ENCODE measurements at regions not wholly inside any gene's neighbourhood (a gene's known extent, or its start where the extent isn't known, plus 50 kb on each side); places are given as distances from the start of the nearest gene placed in this dataset.

GRCh38 chr17:77694391-77695363 lies 263.8 kb upstream of the TNRC6C start:
- no peak for DNase-seq (ENCODE audit: low read depth)
- no peak for TF ChIP-seq CTCF (conservative IDR thresholded peaks at IDR 0.05; ENCODE audit: low read depth, low read length)
- H3K4me3 ChIP-seq (ENCODE audit: low read depth, low read length) = no peak overlapping the region

GRCh38 chr17:77695386-77695785 lies 263.1 kb upstream of the TNRC6C start:
- DNase-seq (ENCODE audit: low read depth) = no peak
- no peak for TF ChIP-seq CTCF (conservative IDR thresholded peaks at IDR 0.05; ENCODE audit: low read depth, low read length)
- no peak overlapping the region for H3K4me3 ChIP-seq (ENCODE audit: low read depth, low read length)

GRCh38 chr17:77696151-77696720 lies 262.3 kb upstream of the TNRC6C start:
- TF ChIP-seq CTCF (conservative IDR thresholded peaks at IDR 0.05; ENCODE audit: low read depth, low read length) = no peak
- DNase-seq (ENCODE audit: low read depth) = no peak
- H3K4me3 ChIP-seq (ENCODE audit: low read depth, low read length) = no peak overlapping the region

- no peak overlapping the region for H3K4me3 ChIP-seq (ENCODE audit: low read depth, low read length)
- DNase-seq (ENCODE audit: low read depth) = no peak
- no peak for TF ChIP-seq CTCF (conservative IDR thresholded peaks at IDR 0.05; ENCODE audit: low read depth, low read length)
Measured at GRCh38 chr17:77696721-77697460, 261.6 kb upstream of the TNRC6C start.

GRCh38 chr17:77697480-77698400 lies 260.8 kb upstream of the TNRC6C start:
- DNase-seq (ENCODE audit: low read depth) = no peak
- H3K4me3 ChIP-seq (ENCODE audit: low read depth, low read length) = no peak overlapping the region
- no peak for TF ChIP-seq CTCF (conservative IDR thresholded peaks at IDR 0.05; ENCODE audit: low read depth, low read length)

GRCh38 chr17:77698903-77699623 lies 259.4 kb upstream of the TNRC6C start:
- TF ChIP-seq CTCF (conservative IDR thresholded peaks at IDR 0.05; ENCODE audit: low read depth, low read length) = no peak
- no peak for DNase-seq (ENCODE audit: low read depth)
- no peak overlapping the region for H3K4me3 ChIP-seq (ENCODE audit: low read depth, low read length)
